ENCODE measurements at regions not wholly inside any gene's neighbourhood (a gene's known extent, or its start where the extent isn't known, plus 50 kb on each side); places are given as distances from the start of the nearest gene placed in this dataset.
A peak's percentile ranks its signal among the peaks of the same experiment; 100 is the strongest.

DNA sequence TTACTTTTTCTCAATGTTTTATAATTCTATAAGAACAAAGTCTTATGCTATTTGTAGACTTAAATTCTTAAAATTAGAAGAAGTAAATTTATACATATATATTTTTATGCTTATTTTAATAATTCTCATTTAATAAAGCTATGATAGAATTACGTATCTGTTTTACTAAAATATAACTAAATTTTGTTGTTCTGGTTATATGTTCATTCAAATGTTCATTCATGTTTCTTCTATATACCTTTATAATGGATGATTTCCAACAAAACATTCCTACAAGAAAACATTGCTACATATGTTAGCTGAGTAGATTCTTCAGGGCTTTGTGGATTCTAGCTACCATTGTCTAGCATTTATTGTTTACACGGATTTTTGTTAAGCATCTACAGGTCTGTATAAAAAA lies 634.3 kb upstream of the PCDH20 start:
- ChIA-PET POLR2A (no interaction called here), CTCF (interaction anchor here (0.6 kb wide), 1 partner anchor 29 kb away, joined by 3 read pairs; no protein-coding TSS in a partner anchor)
- DNase-seq (ENCODE audit: extremely low spot score), result no peak
- TF ChIP-seq FOXA1 (IDR thresholded peaks at IDR 0.05), result 0 out of 2 replicates have a peak, but pooled peaks have one; percentile 47
- TF ChIP-seq, protein P1, sequence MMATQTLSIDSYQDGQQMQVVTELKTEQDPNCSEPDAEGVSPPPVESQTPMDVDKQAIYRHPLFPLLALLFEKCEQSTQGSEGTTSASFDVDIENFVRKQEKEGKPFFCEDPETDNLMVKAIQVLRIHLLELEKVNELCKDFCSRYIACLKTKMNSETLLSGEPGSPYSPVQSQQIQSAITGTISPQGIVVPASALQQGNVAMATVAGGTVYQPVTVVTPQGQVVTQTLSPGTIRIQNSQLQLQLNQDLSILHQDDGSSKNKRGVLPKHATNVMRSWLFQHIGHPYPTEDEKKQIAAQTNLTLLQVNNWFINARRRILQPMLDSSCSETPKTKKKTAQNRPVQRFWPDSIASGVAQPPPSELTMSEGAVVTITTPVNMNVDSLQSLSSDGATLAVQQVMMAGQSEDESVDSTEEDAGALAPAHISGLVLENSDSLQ (IDR thresholded peaks at IDR 0.05), result no peak

DNA sequence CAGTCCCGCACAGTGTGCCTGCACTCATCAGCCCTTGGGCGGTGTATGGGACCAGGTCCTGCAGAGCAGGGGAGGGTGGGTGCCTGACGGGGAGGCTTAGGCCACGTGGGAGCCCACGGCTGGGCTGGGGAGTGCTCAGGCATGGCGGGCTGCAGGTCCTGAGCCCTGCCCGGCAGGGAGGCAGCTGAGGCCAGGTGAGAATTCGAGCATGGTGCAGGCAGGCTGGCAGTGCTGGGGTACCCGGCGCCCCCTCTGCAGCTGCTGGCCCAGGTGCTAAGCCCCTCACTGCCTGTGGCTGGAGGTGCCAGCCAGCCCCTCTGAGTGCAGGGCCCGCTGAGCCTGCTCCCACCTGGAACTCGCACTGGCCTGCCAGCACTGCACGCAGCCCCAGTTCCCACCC lies 630.9 kb upstream of the PCDH20 start:
- CTCF ChIA-PET, result no interaction called here
- POLR2A ChIA-PET, result no interaction called here
- DNase-seq (ENCODE audit: extremely low spot score), result no peak
- TF ChIP-seq SP1 (IDR thresholded peaks at IDR 0.05), result no peak
- TF ChIP-seq L3MBTL2 (conservative IDR thresholded peaks at IDR 0.05), result no peak
- no peak for TF ChIP-seq FOXK2 (IDR thresholded peaks at IDR 0.05)
- TF ChIP-seq TARDBP (IDR thresholded peaks at IDR 0.05), result no peak
- TF ChIP-seq NFRKB (IDR thresholded peaks at IDR 0.05), result no peak
- no peak for TF ChIP-seq ARNT (IDR thresholded peaks at IDR 0.05)
- TF ChIP-seq FOXA1 (IDR thresholded peaks at IDR 0.05), result no peak
- TF ChIP-seq BHLHE40 (IDR thresholded peaks at IDR 0.05; ENCODE audit: borderline replicate concordance), result no peak
- no peak for TF ChIP-seq FOXM1 (IDR thresholded peaks at IDR 0.05; ENCODE audit: borderline replicate concordance)
- TF ChIP-seq CTBP1 (IDR thresholded peaks at IDR 0.05; ENCODE audit: borderline replicate concordance), result no peak
- no peak for TF ChIP-seq LEF1 (IDR thresholded peaks at IDR 0.05; ENCODE audit: borderline replicate concordance)
- TF ChIP-seq, protein P1 (IDR thresholded peaks at IDR 0.05), result no peak
- TF ChIP-seq ELF4 (IDR thresholded peaks at IDR 0.05), result no peak
- no peak for TF ChIP-seq HDGF (IDR thresholded peaks at IDR 0.05; ENCODE audit: borderline replicate concordance)
- TF ChIP-seq SUZ12 (IDR thresholded peaks at IDR 0.05), result no peak

DNA sequence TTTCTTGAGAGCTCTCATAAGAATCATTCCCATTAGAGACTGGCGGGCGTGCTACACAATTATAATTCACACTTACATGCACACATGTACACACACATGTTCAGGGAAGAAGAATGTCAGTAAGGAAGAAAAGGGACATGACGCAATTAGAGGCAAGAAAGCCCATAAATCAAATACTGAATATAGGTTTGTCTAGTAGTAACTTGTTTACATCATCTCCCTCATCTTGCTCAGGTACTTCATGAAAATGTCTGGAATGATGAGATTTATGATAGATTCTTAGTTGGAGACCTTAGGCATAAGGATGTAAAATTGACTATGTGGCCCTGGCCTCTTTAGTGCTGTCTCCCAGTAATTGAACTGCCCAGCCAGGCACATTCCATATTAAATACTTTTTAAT lies 628.0 kb upstream of the PCDH20 start:
- POLR2A ChIA-PET, result no interaction called here
- TF ChIP-seq SUZ12 (IDR thresholded peaks at IDR 0.05), result no peak
- no peak for TF ChIP-seq FOXK2 (IDR thresholded peaks at IDR 0.05)
- TF ChIP-seq SP1 (IDR thresholded peaks at IDR 0.05), result no peak
- no peak for TF ChIP-seq CTBP1 (IDR thresholded peaks at IDR 0.05; ENCODE audit: borderline replicate concordance)
- TF ChIP-seq ZNF384 (IDR thresholded peaks at IDR 0.05), result no peak
- TF ChIP-seq, protein P1 (IDR thresholded peaks at IDR 0.05), result peak; percentile 86
- TF ChIP-seq ELF4 (IDR thresholded peaks at IDR 0.05), result no peak
- TF ChIP-seq TARDBP (IDR thresholded peaks at IDR 0.05), result no peak
- DNase-seq (ENCODE audit: extremely low spot score), result no peak
- CTCF ChIA-PET, result interaction anchor here (0.9 to 1.0 kb wide), 2 partner anchors 27 to 152 kb away, joined by 3 to 4 read pairs; no protein-coding TSS in a partner anchor

DNA sequence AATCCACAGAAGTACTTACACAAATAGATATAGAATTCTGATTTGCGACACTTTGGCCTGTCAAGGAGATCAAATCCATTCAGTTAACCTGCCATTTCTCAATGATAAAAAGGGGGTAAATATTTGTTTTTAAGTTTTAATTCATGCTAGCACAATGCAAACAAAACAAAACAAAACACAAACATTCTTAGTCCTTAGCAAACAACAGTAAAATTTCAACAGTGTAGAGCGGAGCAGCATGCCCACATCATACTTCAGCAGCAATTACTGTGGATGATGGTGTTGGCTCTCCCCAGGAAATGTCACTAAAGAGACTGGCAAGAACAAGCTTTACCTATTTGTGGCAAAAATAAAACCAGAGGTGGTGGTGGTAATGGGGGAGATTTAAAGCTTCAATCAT lies 625.2 kb upstream of the PCDH20 start:
- no peak for DNase-seq (ENCODE audit: extremely low spot score)
- ChIA-PET CTCF (no interaction called here), POLR2A (no interaction called here)
- TF ChIP-seq SP1 (IDR thresholded peaks at IDR 0.05), result no peak
- TF ChIP-seq SUZ12 (IDR thresholded peaks at IDR 0.05), result no peak
- TF ChIP-seq HDGF (IDR thresholded peaks at IDR 0.05; ENCODE audit: borderline replicate concordance), result no peak
- TF ChIP-seq TARDBP (IDR thresholded peaks at IDR 0.05), result no peak
- no peak for TF ChIP-seq NFRKB (IDR thresholded peaks at IDR 0.05)
- TF ChIP-seq, protein P1 (IDR thresholded peaks at IDR 0.05), result no peak
- no peak for TF ChIP-seq ARNT (IDR thresholded peaks at IDR 0.05)
- TF ChIP-seq LEF1 (IDR thresholded peaks at IDR 0.05; ENCODE audit: borderline replicate concordance), result no peak
- no peak for TF ChIP-seq FOXA1 (IDR thresholded peaks at IDR 0.05)
- TF ChIP-seq FOXM1 (IDR thresholded peaks at IDR 0.05; ENCODE audit: borderline replicate concordance), result no peak

DNA sequence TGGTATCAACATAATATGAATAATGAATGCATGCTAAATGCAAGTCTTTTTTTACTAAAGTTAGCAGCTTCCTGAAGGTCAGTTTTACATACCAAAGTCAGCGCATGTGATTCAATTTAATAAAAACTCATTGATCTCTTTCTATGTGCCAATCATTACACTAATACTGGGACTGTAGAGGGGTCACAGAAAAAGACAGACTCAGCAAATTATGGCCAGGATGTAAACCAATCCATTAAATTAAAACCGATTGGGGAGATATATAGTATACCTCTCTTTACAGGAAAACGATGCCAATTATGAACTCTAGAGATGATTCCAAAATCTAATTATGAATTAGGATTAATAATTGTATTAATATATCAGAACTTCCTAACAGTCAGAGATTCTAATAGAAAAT lies 624.4 kb upstream of the PCDH20 start:
- DNase-seq (ENCODE audit: extremely low spot score), result no peak
- ChIA-PET CTCF (no interaction called here), POLR2A (no interaction called here)
- 0 out of 2 replicates have a peak, but pooled peaks have one; percentile 20 for TF ChIP-seq ZNF384 (IDR thresholded peaks at IDR 0.05)
- no peak for TF ChIP-seq BHLHE40 (IDR thresholded peaks at IDR 0.05; ENCODE audit: borderline replicate concordance)
- no peak for TF ChIP-seq NFRKB (IDR thresholded peaks at IDR 0.05)
- TF ChIP-seq TARDBP (IDR thresholded peaks at IDR 0.05), result peak; percentile 43; the same call in 1 of the 2 replicates

DNA sequence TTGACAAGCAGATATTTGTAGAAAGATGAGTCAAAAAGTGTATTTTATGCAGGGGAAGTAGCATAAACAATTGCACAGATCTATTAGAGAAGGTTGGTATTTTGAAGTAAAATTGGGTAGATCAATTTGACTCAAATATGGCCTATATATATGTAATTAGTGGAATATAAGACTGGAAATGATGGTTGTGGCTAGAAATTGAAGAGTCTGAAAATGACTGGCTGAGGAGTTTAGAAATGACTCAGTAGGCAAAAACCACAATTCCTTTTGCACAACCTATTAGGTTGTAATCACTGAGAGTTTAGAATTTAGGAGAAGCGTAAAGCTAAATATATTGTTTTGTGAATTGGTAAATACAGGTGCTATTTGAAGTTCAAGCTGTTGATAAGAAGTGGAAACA lies 622.6 kb upstream of the PCDH20 start:
- POLR2A ChIA-PET, result no interaction called here
- CTCF ChIA-PET, result no interaction called here
- TF ChIP-seq LEF1 (IDR thresholded peaks at IDR 0.05; ENCODE audit: borderline replicate concordance) (no peak), HDGF (IDR thresholded peaks at IDR 0.05; ENCODE audit: borderline replicate concordance) (no peak), FOXK2 (IDR thresholded peaks at IDR 0.05) (no peak), SUZ12 (IDR thresholded peaks at IDR 0.05) (no peak), NFRKB (IDR thresholded peaks at IDR 0.05) (no peak), ARNT (IDR thresholded peaks at IDR 0.05) (no peak), FOXM1 (IDR thresholded peaks at IDR 0.05; ENCODE audit: borderline replicate concordance) (no peak), ELF4 (IDR thresholded peaks at IDR 0.05) (no peak), FOXA1 (IDR thresholded peaks at IDR 0.05) (no peak), SP1 (IDR thresholded peaks at IDR 0.05) (no peak), ZNF384 (IDR thresholded peaks at IDR 0.05) (no peak), L3MBTL2 (conservative IDR thresholded peaks at IDR 0.05) (no peak), TARDBP (IDR thresholded peaks at IDR 0.05) (no peak), BHLHE40 (IDR thresholded peaks at IDR 0.05; ENCODE audit: borderline replicate concordance) (no peak), CTBP1 (IDR thresholded peaks at IDR 0.05; ENCODE audit: borderline replicate concordance) (no peak)
- TF ChIP-seq, protein P1 (IDR thresholded peaks at IDR 0.05), result no peak
- DNase-seq (ENCODE audit: extremely low spot score), result no peak

Data from HEK293T (cell line).